AG09319 (cell line): ENCODE measurements at regions not wholly inside any gene's neighbourhood (a gene's known extent, or its start where the extent isn't known, plus 50 kb on each side); places are given as distances from the start of the nearest gene placed in this dataset.
"Not testable (repeated sequence)": the region's sequence is repeated elsewhere in the genome, so short reads cannot be mapped to it uniquely, and the experiment has no call there.

Experiments used
- DNase-seq: peaks from one replicate; pipeline ENCODE4 v3.0.0-alpha.2; 2010; ENCODE audit warnings: low read depth; ENCODE audit errors: extremely low read depth
- TF ChIP-seq, protein P1 (sequence below): IDR thresholded peaks from 2 replicates; pipeline ENCODE4 v1.5.1; 2011; ENCODE audit warnings: low read depth, mild to moderate bottlenecking, inconsistent platforms, low read length, moderate library complexity

DNA sequence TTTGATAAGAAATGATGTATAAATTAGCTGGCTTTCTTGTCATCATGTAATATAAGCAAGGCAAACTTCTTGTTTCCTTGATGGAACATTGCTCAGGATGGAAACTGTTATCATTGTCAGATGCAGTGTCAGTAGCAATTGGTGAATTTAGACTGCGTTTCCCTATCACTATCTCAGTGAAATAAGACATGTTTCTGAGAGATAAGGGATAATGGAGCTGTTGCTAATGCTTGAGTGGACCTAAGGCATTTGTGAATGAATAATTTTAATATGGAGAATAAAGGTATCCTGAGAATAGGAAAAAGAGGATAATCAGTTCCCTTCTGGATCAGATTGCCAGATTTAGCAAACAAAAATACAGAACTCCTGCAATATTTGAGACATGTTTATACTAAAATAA, 160.9 kb downstream of the HLX start:
- TF ChIP-seq, protein P1, sequence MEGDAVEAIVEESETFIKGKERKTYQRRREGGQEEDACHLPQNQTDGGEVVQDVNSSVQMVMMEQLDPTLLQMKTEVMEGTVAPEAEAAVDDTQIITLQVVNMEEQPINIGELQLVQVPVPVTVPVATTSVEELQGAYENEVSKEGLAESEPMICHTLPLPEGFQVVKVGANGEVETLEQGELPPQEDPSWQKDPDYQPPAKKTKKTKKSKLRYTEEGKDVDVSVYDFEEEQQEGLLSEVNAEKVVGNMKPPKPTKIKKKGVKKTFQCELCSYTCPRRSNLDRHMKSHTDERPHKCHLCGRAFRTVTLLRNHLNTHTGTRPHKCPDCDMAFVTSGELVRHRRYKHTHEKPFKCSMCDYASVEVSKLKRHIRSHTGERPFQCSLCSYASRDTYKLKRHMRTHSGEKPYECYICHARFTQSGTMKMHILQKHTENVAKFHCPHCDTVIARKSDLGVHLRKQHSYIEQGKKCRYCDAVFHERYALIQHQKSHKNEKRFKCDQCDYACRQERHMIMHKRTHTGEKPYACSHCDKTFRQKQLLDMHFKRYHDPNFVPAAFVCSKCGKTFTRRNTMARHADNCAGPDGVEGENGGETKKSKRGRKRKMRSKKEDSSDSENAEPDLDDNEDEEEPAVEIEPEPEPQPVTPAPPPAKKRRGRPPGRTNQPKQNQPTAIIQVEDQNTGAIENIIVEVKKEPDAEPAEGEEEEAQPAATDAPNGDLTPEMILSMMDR, result no peak
- DNase-seq, result no peak

DNA sequence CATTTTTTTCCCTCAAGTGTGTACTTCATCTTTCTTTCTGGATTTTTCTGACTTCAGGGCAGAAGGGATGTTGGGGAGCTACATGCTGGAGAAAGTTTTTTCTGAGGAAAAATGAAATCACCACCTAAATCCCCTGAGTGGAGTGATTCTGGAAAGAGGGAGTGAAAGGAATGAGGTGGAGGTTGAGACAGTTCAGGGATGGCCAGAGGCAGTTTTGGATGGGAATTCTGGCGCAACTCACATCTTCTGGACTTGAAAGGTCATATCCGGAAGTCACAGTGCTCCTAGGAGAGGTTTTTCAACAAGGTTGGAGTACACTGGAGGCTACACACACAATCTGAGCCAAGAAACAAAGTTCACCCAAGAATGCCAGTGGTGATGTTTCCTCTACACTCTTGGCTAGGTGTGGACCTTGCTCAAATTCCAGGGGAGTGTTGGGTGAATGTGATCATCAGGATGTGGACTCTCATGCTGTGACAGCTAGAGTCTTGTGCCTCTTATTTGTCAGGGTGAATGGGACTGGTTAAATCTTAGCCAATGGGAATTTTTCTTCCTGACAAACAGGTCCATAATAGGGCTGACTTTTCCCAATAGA, 161.5 kb downstream of the HLX start:
- DNase-seq, result no peak
- TF ChIP-seq, protein P1, result no peak

DNA sequence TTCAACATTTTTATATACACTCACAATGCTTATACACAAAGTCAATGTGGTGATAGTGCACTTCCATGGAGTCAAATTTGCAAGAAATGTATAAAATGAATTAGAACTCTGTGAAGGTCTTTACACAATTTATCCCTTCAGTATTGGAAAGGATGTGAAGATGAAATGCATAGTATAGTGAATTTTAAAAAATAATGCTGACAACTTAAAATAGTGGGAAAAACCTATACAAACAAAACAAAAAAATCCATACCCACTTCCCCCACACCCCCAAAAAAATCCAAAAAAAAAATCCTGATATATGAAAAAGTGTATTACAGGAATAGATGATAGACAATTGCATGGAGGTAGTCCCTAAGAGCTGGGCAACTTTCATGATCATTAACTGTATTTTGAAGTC, 165.3 kb downstream of the HLX start:
- DNase-seq, result no peak
- TF ChIP-seq, protein P1, result no peak

DNA sequence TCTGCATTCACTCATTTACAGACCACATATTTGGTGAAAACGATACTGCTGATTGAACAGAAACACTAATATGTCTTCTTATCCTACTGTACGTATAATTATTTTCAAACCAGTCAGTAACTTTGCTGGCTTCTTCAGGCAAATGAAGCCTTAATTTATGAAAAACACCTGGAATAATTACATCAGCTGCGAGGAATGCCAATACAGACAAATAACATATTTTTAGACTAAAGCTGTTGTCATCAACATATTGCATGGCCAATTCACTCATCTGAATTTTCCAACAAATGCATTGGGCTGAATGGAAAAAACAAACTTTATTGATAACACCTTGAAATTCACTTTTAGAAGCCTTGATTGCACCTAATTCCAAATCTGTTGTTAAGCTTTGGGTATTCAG, 165.9 kb downstream of the HLX start:
- TF ChIP-seq, protein P1, result no peak
- DNase-seq, result no peak

DNA sequence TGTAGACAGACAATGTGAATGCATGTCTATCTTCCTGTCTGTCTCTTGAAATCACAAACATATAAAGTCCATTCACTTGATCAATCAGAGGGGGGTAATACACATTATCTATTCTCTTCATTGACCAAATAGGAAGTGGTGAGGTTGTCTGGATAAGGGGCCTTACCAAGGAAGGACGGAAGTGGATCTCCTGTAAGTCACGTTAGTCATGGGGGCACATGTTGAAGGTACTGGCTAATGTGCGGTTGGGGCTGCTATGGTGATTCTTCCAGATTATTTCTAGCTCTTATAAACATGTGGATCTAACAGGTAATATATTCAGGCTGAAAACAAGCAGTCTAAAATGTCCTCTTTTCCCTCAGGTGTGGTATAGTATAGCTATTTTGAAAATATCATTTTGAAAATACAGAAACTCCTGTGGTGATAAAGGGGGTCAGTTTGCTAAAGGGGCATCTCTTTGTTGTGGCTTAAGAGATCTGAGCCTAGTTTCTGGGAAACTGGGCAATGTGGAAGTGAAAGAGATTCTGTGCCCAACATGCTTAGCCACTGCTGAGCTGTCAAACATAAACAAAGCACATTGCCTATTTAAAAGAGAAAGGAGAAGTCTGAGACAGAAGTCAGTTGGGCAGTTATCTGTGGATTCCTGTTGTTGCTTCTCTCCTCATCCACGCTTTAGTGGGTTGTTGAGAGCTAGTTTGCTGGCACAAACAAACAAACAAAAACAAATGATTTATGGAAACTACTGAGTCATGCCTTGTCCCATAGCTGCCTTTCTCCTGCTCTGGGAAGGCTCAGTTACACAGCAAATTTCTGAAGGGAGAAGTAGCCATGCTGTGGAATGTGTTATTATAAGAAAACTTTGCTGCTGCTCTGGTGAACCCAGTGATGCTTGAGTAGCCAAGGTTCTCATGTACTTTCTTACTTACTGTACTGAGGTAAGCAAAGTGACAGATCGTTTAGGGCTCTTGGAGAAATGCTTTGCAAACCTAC, 166.9 kb downstream of the HLX start:
- DNase-seq, result no peak
- TF ChIP-seq, protein P1, result no peak

DNA sequence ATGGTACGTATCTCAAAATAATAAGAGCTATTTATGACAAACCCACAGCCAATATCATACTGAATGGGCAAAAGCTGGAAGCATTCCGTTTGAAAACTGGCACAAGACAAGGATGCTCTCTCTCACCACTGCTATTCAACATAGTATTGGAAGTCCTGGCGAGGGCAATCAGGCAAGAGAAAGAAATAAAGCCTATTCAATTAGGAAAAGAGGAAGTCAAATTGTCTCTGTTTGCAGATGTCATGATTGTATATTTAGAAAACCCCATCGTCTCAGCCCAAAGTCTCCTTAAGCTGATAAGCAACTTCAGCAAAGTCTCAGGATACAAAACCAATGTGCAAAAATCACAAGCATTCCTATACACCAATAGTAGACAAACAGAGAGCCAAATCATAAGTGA, 172.1 kb downstream of the HLX start:
- DNase-seq, result not testable (repeated sequence)

DNA sequence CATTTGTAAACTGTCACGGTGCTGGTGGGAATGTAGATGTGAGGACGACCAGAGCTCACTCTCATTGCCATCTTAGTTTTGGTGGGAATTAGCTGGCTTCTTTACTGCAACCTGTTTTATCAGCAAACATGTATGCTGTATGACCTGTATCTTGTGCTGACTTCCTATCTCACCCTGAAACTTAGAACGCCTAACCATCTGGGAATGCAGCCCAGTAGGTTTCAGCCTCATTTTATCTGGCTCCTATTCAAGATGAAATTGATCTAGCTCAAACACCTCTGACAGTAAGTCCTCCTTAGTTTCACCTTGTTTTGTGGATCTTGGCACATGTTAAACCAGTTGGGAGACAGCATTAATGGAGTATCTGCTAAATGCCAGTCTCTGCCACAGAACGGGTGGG, 174.6 kb downstream of the HLX start:
- TF ChIP-seq, protein P1, result no peak

More for the DNA sequence above, 174.6 kb downstream of the HLX start:
- DNase-seq, result no peak
